Activated CD4-positive, alpha-beta T cell treated with anti-CD3 and anti-CD28 coated beads for 4 hours (primary cell): ENCODE measurements at regions not wholly inside any gene's neighbourhood (a gene's known extent, or its start where the extent isn't known, plus 50 kb on each side); places are given as distances from the start of the nearest gene placed in this dataset.

Experiments used
- DNase-seq, 2 donors: peaks; one replicate each; pipeline ENCODE4 v3.0.0-alpha.2; 2020

GRCh38 chr5:135246923-135247795, 151.9 kb downstream of the MACROH2A1 start:
- no peak for DNase-seq

DNA sequence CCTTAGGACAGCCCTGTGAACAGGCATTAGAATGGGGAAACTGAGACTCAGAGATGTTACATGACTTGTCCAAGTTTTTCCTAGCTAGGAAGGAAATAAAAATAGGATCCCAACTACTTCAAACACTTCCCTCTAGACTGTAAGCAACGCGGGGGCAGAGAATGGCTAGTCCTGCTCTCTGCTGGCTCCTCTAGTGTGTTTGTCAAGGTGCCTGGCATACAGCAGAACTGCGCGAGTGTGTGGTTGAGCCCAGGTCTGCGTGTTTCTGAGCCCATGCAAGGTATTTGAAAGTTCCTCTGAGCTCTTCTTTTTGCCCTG, 152.5 kb downstream of the MACROH2A1 start:
- no peak for DNase-seq

DNA sequence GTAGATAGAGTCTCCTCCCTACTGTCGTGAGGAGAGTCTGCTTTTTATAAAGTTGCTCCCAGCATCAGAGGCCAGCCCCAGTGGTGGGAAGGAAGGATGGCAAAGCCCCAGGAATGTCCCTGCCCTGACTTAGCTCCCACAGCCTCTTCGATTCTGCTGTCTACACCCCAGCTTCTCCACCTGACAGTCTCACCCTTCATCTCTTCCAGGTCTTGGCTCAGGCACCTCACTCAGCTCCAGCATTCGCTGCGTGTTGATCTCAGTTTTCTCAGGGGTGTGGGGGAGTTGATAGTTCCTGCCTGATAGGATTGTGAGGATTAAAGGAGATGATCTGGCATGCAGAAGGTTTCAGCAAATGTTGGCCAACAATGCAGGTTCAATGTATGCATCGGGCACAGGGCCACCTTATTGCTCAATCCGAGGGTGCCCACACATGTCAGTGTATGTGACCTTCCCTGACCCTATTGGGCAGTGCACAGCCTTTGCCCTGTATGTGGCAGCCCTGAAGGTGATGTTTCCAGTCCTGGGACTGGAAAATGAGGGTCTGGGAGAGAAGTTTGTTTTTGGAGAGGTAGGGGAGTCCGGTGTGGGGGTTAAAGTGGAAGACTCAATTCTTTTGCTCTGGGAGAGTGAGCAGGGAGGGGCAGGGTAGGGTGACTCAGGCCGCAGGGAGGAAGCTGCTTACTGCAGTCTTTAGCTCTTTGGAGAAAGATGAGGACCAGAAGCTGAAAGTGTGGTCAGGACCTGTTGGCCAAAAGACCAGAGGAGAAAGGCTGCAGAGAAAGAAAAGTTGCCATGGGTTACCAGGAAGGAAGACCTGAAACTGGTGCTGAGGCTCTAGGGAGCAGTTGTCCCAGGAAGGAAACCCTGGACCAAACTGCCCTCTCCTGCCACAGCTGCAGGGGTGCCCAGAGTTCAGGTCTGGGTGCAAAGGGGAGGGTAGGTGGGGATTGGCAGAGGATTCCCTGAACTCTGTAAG, 153.2 kb downstream of the MACROH2A1 start:
- no peak for DNase-seq

GRCh38 chr5:135244620-135245021, 154.4 kb downstream of the MACROH2A1 start:
- no peak for DNase-seq

DNA sequence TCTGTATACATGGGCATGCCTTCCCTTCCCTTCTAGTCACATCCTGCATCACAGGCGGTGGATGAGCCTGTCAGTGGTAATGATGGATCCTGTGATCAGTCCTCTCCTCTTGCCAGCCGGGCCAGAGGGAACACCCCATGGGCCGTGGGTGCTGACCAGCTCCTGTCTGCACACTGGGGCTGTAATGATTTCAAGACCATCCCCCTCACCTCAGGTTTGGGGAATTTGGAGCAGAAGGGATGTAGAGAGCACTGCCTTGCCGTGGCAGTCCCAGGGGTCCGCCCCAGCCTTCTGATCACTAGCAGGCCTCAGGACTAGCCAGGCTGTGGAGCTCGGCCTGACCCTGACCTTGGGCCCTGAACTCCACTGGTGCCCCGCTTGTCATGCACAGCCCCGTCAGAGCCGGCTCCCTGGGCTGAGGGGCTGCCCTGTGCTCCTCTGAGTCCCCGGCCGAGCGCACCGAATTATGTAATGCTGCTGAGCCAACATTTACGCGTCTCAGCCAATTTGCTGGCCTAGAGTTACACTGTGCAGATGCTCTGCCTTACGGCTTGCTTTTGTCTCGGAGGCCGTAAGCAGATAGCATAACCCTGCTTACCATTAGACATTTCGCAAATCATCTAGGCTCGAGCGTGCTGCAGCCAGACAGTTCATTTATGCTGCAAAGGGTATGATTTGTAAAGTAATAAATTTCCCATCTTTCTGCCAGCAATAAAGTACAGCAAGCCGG, 155.3 kb downstream of the MACROH2A1 start:
- no peak for DNase-seq

GRCh38 chr5:135242866-135243555, 156.0 kb downstream of the MACROH2A1 start:
- DNase-seq: no peak

DNA sequence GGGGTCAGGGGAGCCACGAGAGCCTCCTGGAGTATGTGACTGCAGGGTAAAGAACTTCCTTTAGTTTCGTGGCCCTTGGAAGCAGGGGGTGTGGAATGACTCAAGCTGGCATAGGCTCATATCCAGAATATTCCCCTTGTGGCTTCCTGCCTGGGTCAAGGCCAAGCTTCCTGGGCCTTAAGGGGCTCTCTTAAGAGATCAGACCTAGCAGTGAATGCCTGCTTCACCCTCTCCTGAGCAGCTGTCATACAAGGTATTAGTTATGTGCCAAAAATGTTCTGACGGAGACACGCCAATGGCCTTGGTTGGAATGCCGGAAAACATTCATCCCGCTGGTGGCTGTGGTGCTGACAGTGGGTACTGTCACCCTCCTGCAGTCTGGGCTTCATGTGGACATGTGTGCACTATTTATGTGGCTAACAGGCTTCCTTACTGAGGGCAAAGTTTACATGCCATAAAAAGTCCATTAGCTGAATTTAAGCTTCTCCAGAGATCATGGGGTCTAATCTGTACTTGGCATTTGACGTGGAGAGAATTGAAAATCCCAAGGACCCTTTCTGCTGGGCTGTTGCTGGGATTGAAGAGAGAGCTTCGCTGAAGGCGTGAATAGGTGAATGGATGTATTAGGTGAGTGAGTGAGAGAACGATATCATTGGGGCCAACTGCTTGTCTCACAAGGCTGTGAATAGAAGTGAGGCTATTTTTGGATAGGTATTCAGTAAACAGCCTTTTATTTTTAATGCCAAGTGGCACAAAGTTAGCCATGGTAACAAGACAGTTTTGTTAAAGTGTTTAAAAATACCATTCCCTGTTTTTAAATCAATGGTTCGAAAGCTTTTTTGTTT, 156.8 kb downstream of the MACROH2A1 start:
- DNase-seq: no peak

DNA sequence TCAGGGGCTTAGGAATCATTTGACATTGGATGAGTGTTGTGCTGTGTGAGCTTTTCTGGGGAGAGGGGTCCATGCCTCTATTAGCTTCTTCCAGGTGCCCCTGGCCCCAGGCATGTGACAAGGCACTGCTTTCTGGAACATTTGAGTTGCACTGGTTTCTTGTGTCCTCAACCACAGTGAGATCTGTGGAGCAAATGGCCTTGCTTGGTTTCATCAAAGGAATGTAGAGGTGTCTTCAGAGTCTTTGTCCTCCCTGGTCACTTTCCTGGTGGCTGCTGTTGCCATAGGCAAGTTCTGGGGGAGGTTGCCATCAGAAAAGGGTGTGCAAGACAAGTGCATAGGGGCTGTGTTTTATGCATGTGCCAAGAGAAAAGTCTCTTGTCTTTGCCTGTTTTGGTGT, 157.5 kb downstream of the MACROH2A1 start:
- DNase-seq: no peak

DNA sequence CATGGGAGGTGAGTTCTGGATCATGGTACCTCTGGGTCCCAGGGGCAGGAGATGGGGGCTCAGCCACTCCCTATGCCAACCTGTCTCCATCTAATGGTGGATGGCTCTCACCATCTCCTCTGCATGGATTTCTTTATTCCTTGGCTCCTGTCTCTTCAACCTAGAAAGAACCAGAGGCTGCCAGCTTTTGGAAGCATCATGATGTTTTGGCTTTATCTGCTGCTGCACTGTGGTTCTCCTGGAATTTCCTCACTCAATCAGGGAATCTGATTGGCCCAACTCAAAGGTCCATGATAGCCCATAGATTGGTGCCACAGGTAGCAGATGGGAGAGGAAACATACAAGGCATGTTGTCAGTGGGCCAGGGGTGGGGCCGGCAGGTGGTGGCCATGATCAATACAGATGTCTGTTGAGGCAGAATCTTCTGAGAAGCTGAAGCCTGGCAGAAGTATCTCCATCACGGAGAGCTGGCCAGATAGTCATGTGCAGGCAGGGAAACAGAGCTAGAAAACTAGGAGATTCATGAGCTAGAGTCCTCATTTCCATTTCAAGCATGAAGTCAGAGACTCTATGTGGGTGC, 158.2 kb downstream of the MACROH2A1 start:
- DNase-seq: no peak

DNA sequence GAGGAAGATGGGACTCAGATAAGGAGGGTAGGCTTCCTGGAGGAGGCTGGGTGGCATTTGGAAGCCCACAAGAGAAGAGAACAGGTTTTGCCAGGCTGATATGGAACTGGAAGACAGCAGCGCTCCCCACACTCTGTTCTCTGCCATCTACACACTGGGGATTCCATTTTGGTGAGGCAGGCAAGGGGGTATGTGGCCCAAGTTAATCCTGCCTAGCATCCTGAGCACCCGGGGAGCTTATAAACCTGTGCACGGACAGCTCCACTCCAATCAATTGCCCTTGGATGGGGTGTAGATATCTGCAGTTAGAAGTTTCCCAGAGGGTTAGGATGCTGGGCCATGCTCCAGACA, 158.8 kb downstream of the MACROH2A1 start:
- DNase-seq: no peak

DNA sequence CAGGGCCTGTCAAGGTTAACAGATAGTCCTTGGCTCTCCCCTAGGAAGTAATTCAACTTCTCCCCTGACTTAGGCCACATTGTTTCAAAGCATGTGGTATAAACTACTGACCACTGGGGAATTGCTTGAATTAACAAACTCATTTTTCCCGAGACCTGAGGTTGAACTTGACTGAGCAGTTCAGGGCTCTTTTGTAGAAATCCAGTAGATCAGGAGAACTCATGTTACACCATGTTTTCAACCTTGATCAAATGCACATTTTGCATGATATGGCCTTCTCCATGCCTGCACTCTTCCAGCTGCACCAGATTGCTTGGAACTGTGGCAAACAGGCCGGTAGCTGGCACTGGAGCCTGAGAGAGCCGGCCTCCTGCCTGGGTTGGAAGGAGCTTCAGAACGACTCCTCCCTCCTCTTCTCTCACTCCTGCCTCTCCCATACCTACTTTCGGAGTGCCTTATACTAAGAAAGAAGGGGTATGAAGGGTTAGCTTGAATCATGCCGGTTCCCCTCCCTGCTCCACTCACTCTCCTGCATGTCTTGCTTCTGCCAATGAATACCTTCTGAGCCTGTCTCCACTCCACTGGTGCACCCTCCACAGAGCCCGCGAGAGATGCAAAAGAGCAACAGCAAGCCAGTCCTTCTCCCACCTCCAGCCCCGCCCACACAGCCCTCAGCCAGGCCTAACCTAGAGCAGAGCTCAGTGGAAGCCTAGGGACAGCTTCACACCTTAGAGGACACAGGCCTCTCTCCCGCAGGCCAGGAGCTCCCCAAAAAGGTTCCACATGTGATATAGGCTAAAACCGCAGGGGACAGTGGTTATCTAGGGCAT, 159.4 kb downstream of the MACROH2A1 start:
- no peak for DNase-seq

DNA sequence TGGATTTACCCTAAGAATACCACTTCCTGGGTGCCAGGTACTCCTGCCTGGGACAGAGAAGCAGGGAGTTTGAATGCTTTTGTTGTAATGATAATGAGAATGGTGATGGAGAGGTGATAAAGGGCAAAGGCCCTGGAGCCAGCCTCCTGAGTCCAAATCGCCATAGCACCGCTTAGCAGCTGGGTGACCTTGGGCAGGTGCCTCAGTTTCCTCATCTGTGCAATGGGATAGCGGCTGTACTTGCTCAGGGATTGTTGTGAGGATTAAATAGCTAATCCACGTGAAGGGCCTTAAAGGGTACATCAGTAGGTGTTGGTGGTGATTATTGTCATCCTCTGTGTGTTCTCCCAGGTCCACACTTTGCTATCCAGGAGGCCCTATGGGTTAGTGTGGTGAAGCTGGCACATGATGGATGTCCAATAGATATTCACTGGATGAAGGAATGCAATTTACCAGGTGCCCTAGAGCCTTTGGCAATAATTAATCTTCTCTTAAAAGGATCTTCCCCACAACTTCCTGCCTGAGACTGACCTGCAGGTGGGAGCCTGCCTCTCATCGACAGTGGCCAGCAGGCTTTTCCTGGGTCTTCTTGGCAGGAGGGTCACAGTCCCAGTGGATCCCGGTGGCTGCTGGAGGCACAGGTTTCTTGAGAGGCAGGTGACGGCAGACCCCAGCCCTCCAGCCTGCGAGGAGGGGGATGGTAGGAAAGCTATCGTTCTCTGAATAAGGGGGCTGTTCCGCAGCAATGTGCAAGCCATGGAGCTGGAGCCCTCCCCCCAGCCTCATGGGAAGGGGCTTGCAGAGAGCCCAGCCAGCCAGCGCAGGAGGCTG, 160.2 kb downstream of the MACROH2A1 start:
- DNase-seq: no peak

GRCh38 chr5:135237748-135238103, 161.3 kb downstream of the MACROH2A1 start:
- no peak for DNase-seq

GRCh38 chr5:135236908-135237747, 161.9 kb downstream of the MACROH2A1 start:
- no peak for DNase-seq

DNA sequence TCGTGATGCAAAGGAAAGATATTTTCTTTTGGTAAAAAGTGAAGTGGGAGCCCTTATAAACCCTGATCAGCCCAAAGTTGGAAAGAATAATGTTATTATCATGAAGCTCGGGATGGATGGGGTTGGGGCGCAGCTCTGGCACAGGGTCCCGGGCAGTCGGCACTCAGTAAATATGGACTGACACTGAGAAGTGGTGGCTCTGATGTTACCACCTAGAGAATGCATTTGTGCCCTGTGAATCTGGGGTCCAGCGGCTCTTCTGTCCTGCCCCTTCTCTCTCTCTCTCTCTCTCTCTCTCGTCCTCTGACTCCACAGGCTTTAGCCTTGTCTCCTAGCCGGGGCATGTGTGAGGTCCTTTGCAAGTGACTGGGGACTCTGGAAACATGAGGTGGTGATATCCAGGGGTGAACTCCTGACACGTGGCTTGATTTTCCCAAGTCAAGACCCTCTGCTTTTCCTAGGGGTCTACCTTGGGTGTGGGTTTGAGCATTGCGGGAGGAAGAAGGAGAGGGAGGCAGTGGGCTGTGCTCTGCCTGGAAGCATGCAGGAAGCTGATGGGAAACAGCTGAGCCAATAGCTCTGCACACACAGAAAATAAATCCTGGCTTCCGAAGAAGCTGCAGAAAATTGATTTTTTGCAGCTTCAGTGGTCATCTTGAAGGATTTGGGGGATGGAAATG, 162.7 kb downstream of the MACROH2A1 start:
- DNase-seq: no peak

GRCh38 chr5:135235551-135236227, 163.3 kb downstream of the MACROH2A1 start:
- no peak for DNase-seq

DNA sequence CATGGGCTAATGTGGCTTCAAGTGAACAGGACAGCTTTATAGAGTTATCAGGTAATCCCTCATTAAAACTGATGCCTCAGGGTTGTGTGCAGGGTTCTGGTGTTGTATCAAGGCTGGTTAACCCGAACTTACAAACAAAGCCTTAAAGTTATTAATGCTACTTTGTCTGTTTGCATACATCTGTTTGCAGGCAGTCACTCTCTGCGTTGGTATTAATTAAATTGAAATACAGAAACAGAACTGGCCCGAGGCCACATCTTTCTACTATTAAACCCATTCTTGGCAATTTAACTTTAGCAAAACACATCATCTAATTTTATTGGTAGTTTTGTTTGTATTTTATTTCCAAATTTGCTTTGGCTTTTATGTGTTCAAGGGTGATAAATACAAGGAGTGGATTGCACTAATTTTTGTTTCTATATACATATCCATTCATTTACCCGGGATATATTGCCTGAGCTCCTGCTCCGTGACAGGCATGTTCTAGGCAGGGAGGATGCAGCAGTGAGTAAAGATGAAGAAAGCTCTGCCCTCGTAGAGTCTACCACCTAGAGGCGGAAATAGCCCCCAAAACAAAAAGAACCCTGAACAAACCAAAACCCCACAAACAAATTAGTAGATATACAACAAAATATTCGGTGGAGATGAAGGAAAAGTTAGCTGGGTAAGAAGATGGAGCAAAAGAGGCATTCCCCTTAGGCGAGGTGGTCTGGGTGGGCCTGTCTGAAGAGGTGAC, 164.2 kb downstream of the MACROH2A1 start:
- no peak for DNase-seq
